Mammary epithelial cell (primary cell): ENCODE measurements at regions not wholly inside any gene's neighbourhood (a gene's known extent, or its start where the extent isn't known, plus 50 kb on each side); places are given as distances from the start of the nearest gene placed in this dataset.

Source experiments
- CTCF ChIP-seq, 2 donors: IDR thresholded peaks in 1 of 2; conservative IDR thresholded peaks in 1 of 2; 2 replicates each; pipeline ENCODE4 v1.5.1; 2011 to 2012; ENCODE audit warnings: inconsistent platforms in 2 of 2, low read length in 2 of 2, mild to moderate bottlenecking in 2 of 2, control low read depth in 1 of 2, low read depth in 1 of 2; ENCODE audit not compliant: insufficient read depth in 1 of 2; ENCODE audit errors: extremely low read depth in 1 of 2
- EZH2 ChIP-seq: IDR thresholded peaks from 2 replicates; pipeline ENCODE4 v1.6.1; 2012; ENCODE audit warnings: low read length, inconsistent platforms, borderline replicate concordance

DNA sequence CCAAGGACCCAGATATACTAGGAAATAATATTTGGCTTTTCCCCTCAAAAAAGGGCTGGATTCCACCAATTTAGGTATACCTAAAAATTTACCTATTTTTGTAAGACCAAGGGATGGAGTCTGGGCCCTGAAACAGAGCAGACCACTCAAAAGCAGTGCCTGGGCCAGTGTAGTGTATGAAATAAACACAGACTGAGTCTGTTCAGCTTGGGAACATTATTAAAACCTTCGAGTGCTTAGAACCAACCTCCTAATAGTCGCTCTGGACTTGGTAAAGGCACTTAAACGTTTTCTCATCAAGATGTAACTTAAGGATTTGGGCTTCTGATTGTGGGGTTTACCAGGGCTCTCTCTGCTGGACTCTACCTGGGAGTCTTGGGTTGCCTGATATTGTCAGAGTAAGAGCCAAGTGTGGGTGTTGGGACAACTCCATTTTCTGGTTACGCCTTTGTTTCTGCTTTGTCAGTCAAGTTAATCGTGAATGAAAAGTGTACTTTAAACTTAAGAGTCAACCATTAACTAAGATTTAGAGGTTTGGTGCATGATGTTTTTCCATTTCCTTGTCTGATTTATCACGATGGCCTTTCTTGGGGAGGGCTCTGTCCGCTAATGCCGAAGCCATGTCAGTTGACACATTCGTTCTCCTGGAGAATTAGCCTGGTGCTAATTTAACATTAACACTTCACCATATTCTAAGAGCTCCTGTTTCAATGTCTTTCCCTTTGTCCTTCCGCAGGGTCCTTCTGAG is 221.0 kb upstream of the TPM1 start:
- no peak for TF ChIP-seq CTCF (conservative IDR thresholded peaks at IDR 0.05 in 1 of 2, IDR thresholded peaks at IDR 0.05 in 1 of 2; ENCODE audit: extremely low read depth in 1 of 2, insufficient read depth in 1 of 2, low read depth in 1 of 2, low read length in 2 of 2)
- no peak for TF ChIP-seq EZH2
